GM19395 (cell line): ENCODE measurements at regions not wholly inside any gene's neighbourhood (a gene's known extent, or its start where the extent isn't known, plus 50 kb on each side); places are given as distances from the start of the nearest gene placed in this dataset.
"Not testable (repeated sequence)": the region's sequence is repeated elsewhere in the genome, so short reads cannot be mapped to it uniquely, and the experiment has no call there.

Experiments used
- ATAC-seq: cut with Tn5 transposase; IDR thresholded peaks from one replicate; pipeline ENCODE4 v1.9.1; 2021; ENCODE audit warnings: mild to moderate bottlenecking, moderate library complexity; ENCODE audit not compliant: unreplicated experiment

DNA sequence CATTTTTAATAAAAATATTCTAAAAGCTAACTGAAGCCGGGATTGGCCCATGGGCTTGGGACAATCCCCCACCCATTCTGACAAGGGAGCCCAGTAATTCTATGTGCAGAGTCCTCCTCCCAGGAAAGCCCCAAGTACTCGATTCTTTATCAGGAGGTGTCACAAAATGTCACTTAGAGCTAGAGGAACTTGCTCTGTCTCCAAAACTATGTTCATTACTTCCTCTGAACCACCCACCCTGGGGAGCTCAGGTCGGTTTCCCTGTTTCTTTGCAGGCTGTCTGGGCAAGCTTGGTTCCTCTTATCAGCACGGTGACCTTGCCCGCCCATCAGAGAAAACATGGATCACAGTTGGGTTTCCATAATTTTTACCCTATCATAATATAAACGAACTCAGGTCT, 430.6 kb upstream of the ID2 start:
- ATAC-seq = no peak

DNA sequence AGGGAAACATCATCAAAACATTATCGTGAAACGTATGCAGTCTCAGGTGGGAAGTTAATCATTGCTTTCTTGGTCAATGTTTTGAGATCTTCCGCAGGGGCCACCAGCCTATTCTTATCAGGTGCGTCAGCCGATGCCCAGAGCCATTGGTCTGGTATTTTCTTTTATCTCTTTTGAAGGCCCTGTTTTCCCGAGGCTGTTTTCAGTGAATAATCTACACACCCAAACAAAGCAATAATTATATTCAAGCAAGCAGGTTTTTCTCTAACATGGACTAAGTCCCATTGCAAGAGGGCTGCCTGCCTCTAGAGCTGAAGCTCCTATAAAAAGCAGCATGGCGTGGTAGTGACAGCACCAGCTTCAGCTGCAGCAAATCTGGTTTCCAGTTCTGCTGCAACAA, 430.0 kb upstream of the ID2 start:
- no peak for ATAC-seq

GRCh38 chr2:8252997-8253694, 428.7 kb upstream of the ID2 start:
- ATAC-seq = peak; percentile 91

DNA sequence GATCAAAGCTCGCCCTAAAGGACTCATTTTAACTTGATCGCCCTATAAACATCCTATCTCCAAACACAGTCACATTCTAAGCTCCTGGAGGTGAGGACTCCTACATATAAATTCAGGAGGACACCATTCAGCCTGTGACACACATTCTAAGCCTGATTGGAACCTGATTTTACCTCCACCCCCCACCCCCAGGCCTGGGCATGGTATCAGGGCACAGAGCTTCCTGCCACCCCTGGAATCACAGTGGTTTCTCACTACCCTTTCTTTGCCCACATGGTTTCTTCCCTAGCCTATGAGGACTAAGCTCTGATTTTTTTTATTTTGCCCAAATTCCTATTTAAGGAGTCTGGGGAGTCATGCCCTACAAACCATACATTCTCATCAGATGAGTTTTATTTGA, 428.1 kb upstream of the ID2 start:
- peak; percentile 15 for ATAC-seq

DNA sequence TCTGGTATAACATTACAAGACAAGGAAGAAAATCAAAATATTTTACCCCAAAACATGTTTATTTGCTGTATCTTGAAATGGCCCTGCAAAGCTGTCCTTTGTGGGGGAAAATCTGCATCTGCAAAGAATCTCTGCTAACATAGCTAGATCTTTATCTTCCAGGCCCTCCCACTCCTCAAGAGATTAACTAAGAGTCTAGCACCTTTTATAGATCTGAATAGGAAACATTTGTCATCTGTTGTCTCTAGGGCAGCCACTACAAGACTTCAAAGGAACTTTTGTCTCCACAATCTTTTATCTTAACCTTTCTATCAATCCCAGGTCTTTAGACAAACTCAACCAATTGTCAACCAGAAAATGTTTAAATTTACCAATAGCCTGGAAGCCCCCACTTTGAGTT, 427.6 kb upstream of the ID2 start:
- ATAC-seq = not testable (repeated sequence)

DNA sequence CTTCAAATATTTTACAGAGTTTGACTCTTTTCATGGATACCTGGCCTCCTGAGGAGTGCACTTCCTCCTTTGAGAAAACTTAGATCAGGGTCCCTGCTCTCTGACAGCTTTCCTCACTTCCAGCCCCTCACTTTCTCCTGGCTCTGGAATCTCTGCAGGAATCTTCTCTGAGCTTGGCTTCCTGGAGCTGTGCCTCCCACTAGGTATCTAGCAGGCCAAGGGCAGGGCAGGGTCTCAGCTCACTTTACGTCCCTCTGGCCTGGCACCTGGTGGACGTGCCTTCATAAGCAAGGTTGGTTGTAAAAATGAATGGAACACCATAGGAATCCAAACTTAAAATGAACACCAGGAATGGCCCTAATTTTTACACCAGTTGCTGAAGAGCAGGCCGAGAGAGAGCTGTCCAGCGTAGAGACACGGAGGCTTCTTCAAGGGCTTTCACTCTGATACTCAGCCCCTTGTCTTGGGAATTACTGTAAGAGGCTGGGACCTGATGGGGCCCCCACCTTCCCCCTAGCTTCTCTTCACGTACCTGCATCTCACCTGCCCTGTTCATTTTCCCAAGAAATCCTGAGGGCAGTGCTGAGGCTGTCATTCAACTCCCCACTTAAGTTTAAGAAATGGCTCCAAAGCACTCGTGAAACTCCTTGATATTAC, 426.9 kb upstream of the ID2 start:
- no peak for ATAC-seq

GRCh38 chr2:8255448-8255800, 426.4 kb upstream of the ID2 start:
- ATAC-seq = no peak

DNA sequence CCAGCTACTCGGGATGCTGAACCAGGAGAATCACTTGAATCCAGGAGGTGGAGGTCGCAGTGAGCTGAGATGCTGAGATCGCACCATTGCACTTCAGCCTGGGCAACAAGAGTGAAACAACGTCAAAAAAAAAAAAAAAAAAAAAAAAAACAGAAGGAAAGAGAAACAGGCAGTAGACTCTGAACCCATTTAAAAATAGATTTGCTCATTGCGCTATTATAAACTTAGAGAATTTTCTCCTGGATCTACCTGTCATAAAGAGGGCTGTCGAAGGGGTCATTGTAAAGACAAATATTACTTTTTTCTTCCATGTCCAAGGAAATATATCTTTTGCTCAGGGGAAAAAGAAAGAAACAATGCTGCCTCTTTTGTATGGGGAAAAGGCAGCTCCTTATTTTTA, 425.0 kb upstream of the ID2 start:
- no peak for ATAC-seq

DNA sequence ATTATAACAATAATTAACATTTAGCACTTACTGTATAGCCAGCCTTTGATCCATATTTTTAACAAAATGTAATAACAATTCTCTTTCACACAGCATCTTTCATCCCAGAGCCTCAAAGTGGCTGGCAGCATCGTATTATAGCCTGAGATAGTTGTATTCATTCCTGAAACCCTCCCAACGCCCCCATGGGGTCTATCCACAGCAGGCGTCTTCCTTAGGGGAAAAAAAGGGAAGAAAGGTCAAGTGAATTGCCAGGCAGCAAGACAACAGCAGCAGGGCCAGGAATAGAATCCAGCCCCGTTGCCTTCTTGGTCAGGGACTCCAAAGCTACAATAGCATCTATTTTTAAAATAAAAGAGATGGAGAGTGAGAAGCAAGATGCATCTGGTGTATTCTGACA, 424.4 kb upstream of the ID2 start:
- ATAC-seq = no peak

- ATAC-seq = no peak
Observed at GRCh38 chr2:8258406-8258805, 423.4 kb upstream of the ID2 start.

GRCh38 chr2:8259106-8259840, 422.6 kb upstream of the ID2 start:
- ATAC-seq = no peak

GRCh38 chr2:8259841-8260178, 422.0 kb upstream of the ID2 start:
- ATAC-seq = no peak

DNA sequence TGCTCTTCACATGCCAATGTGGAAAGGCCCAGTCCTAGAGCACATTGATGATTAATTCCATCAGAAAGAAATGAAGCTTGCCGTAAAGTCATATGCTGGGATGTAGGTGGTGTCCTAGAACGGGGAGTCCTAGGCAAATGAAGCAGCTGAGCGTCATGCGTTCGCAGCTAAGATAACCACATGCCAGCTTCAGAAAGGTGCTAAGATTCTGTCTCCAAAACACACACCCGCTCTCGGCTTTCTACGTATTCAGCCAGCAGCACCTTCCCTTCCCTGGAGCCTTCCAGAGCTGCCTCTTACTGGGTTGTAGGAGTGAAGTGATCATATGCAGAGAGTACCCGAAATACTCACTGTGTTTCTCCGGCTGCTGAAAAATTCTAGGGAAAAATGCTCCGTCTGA, 421.6 kb upstream of the ID2 start:
- ATAC-seq = no peak

DNA sequence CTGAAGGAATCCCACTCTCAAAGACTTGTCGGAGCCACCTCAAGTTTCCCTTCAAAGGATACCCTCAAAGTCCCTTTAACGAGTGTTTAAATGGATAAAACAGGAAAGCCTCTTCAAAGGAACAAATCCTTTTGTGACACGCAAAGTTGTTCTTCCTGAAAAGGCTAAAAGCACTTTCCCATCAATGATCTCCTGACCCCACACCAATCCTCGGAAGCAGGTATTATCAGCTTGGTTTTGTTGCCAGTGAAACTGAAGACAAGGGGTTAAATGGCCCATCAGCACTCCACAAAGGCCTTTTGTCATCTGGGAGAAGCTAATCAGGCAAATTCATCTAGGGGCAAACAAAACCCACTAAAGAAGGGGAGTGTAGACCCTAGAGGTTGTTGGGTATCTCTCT, 418.0 kb upstream of the ID2 start:
- ATAC-seq = no peak

GRCh38 chr2:8264981-8265380, 416.9 kb upstream of the ID2 start:
- no peak for ATAC-seq

DNA sequence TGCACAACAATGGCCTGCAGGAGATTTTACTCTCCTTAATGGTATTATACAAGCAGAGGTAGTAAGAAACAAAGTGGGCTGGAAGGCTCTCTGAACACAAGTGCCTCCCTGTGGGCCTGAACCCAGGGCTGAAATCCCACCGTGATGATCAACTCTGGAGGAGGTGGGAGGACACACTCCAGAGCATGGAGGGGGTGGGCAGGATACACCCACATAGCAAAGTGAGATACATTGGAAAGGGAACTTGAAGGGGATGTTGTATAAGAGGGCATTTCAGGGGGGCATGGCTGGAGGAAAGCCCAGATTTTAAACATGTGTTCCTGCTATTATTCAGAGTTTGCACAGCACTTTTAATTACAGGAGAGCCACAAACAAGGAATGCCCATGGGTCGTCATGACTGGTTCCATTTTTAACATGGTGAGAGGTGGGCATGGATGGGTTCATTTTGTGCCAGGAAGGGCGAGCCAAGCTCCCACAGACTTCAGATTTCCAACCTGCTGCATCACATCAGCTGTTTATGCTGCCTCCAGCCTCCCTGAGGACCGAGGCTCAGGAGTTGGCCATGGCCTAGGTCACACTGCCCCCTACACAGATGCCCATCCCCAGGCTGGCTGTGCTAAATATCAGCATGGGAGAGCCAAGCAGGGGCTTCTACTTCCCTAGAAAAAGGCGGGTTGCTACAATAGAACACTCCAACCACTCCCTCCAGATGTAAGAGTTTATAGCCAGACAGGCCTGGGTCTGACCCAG, 416.2 kb upstream of the ID2 start:
- ATAC-seq = no peak

DNA sequence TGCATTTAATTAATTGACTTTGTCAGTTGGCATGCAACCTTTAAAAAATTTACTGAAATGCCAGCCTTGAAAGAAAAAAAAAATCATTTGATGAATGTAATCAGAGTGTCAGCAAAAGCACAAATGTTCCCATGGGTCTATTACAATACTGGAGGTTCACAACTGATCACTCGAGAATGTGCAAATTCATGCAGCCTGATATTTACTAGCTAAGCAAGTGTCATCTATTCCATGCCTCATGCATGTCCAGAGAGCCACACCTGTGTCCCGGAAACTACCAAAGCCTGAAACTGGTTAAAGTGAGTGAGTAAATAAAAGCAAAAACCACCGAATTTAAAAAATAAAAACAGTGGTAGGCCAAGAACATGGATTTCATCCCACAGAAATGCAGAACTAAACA, 415.3 kb upstream of the ID2 start:
- ATAC-seq = no peak

GRCh38 chr2:8267048-8267447, 414.8 kb upstream of the ID2 start:
- no peak for ATAC-seq

GRCh38 chr2:8267721-8268120, 414.1 kb upstream of the ID2 start:
- ATAC-seq = no peak

- ATAC-seq = no peak
Observed at GRCh38 chr2:8268172-8268783, 413.6 kb upstream of the ID2 start.

DNA sequence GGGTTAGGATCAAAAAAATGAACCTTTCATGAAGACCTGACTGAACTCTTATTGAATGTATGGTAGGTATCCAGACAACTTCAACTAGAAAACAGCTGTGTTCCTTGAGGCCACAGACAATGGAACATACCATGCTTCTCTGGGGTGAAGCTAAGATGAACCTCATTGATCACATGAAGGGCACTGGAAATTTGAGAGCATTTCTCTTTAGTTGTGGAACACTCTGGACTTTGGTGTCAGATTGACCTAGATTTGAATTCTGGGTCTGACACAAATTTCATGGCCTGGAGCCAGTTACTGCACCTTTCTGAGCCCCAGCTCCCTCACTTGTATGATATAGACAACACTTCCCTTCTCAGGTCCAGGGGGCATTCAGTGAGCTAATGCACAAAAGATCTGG, 411.2 kb upstream of the ID2 start:
- ATAC-seq = no peak
